ENCODE measurements at regions not wholly inside any gene's neighbourhood (a gene's known extent, or its start where the extent isn't known, plus 50 kb on each side); places are given as distances from the start of the nearest gene placed in this dataset.

GRCh38 chr20:51931371-51931781, 129.1 kb upstream of the SALL4 start:
- TF ChIP-seq CTCF (conservative IDR thresholded peaks at IDR 0.05; ENCODE audit: low read length) (no peak), EZH2phosphoT487 (IDR thresholded peaks at IDR 0.05; ENCODE audit: borderline replicate concordance) (no peak)
